B cell (primary cell): ENCODE measurements at regions not wholly inside any gene's neighbourhood (a gene's known extent, or its start where the extent isn't known, plus 50 kb on each side); places are given as distances from the start of the nearest gene placed in this dataset.

Source experiments
- EZH2 ChIP-seq: IDR thresholded peaks from 2 replicates; pipeline ENCODE4 v1.6.1; 2012; ENCODE audit warnings: borderline replicate concordance, low read depth, mild to moderate bottlenecking, moderate library complexity, low read length; ENCODE audit not compliant: insufficient read depth, poor library complexity, severe bottlenecking
- TF ChIP-seq, protein P1 (sequence below): fragments of 200-600 bp; IDR thresholded peaks from one replicate; pipeline ENCODE4 v1.8.0; 2022; ENCODE audit warnings: antibody characterized with exemption, mild to moderate bottlenecking

DNA sequence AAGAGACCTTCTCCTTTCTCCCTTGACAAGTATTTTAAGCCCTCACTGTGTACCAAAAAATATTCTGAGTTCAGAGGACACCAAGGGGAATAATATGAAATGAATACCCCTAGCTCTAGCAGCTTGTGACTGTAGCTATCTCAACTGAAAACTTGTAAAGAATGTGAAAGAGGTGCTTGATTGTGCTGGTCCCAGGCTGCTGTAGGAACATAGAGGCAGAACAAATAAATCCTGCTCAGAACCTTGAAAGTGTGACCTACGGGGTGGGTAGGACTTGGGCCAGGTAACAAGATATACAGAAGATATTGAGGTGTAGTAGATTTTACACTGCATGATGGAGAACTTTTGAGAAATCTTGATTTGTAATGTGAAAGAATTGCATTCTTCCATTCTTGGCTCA, 606.8 kb downstream of the TOX3 start:
- TF ChIP-seq, protein P1, sequence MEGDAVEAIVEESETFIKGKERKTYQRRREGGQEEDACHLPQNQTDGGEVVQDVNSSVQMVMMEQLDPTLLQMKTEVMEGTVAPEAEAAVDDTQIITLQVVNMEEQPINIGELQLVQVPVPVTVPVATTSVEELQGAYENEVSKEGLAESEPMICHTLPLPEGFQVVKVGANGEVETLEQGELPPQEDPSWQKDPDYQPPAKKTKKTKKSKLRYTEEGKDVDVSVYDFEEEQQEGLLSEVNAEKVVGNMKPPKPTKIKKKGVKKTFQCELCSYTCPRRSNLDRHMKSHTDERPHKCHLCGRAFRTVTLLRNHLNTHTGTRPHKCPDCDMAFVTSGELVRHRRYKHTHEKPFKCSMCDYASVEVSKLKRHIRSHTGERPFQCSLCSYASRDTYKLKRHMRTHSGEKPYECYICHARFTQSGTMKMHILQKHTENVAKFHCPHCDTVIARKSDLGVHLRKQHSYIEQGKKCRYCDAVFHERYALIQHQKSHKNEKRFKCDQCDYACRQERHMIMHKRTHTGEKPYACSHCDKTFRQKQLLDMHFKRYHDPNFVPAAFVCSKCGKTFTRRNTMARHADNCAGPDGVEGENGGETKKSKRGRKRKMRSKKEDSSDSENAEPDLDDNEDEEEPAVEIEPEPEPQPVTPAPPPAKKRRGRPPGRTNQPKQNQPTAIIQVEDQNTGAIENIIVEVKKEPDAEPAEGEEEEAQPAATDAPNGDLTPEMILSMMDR = no peak
- no peak for TF ChIP-seq EZH2
